Karpas-422 (cell line): ENCODE measurements at regions not wholly inside any gene's neighbourhood (a gene's known extent, or its start where the extent isn't known, plus 50 kb on each side); places are given as distances from the start of the nearest gene placed in this dataset.

Experiments
- DNase-seq: peaks from one replicate; pipeline ENCODE4 v3.0.0-alpha.2; 2015
- H2AFZ ChIP-seq: fragments of 200-600 bp; sonication (generic); 2 replicates; pipeline ENCODE4 v1.6.1; 2014; ENCODE audit warnings: antibody characterized with exemption, low read length, mixed read lengths
- H3K27ac ChIP-seq: fragments of 200-600 bp; sonication (generic); 2 replicates; pipeline ENCODE4 v1.5.1; 2014; ENCODE audit warnings: mild to moderate bottlenecking, low read length, moderate library complexity
- H3K27me3 ChIP-seq: fragments of 200-600 bp; sonication (generic); 2 replicates; pipeline ENCODE4 v1.6.1; 2014; ENCODE audit warnings: low read length, mixed read lengths
- H3K36me3 ChIP-seq: fragments of 200-600 bp; sonication (generic); 2 replicates; pipeline ENCODE4 v1.6.1; 2014; ENCODE audit warnings: low read length, mixed read lengths; ENCODE audit not compliant: insufficient read depth
- H3K4me1 ChIP-seq: fragments of 200-600 bp; sonication (generic); 2 replicates; pipeline ENCODE4 v1.6.1; 2014; ENCODE audit warnings: mild to moderate bottlenecking, low read length, mixed read lengths
- H3K4me2 ChIP-seq: fragments of 200-600 bp; sonication (generic); 2 replicates; pipeline ENCODE4 v1.6.1; 2014; ENCODE audit warnings: low read length, low read depth, mild to moderate bottlenecking; ENCODE audit not compliant: poor library complexity, severe bottlenecking
- H3K4me3 ChIP-seq: fragments of 200-600 bp; sonication (generic); 2 replicates; pipeline ENCODE4 v1.5.1; 2014; ENCODE audit warnings: mild to moderate bottlenecking, antibody characterized with exemption, low read length, mixed read lengths
- H3K79me2 ChIP-seq: fragments of 200-600 bp; sonication (generic); 2 replicates; pipeline ENCODE4 v1.6.1; 2014; ENCODE audit warnings: mild to moderate bottlenecking, low read length, mixed read lengths
- H3K9ac ChIP-seq: fragments of 200-600 bp; sonication (generic); 2 replicates; pipeline ENCODE4 v1.6.0; 2014; ENCODE audit warnings: low read length
- H3K9me2 ChIP-seq: fragments of 200-600 bp; sonication (generic), shearing (Covaris generic); replicated peaks from 2 replicates; pipeline ENCODE4 v1.6.0; 2014; ENCODE audit warnings: mild to moderate bottlenecking, low read length, moderate library complexity; ENCODE audit not compliant: insufficient read depth
- H3K9me3 ChIP-seq: fragments of 300-700, 200-600 bp; sonication (generic); 2 replicates; pipeline ENCODE4 v1.6.1; 2014; ENCODE audit warnings: low read length, mixed read lengths
- H4K20me1 ChIP-seq: fragments of 200-600 bp; sonication (generic); 2 replicates; pipeline ENCODE4 v1.6.1; 2014; ENCODE audit warnings: mild to moderate bottlenecking, antibody characterized with exemption, low read length, low read depth; ENCODE audit not compliant: insufficient read depth

- no peaks in the 10 kb centered on the region for H3K36me3 ChIP-seq
- H2AFZ ChIP-seq = no peak overlapping the region
- H3K4me1 ChIP-seq = no peaks in the 10 kb centered on the region
- H4K20me1 ChIP-seq = no peaks in the 10 kb centered on the region
- no peak overlapping the region for H3K9ac ChIP-seq
- H3K9me2 ChIP-seq = no peaks in the 10 kb centered on the region
- no peaks in the 10 kb centered on the region for H3K79me2 ChIP-seq
- no peak overlapping the region for H3K4me2 ChIP-seq
- H3K4me3 ChIP-seq = no peak overlapping the region
- no peaks in the 10 kb centered on the region for H3K27me3 ChIP-seq
- no peaks in the 10 kb centered on the region for H3K9me3 ChIP-seq
- no peak overlapping the region for H3K27ac ChIP-seq
- DNase-seq = no peak
These were observed 803.9 kb upstream of the POU3F3 start for GRCh38 chr2:104049981-104050380.

GRCh38 chr2:104050656-104051242, 803.2 kb upstream of the POU3F3 start:
- Histone ChIP-seq H3K4me3 (no peak overlapping the region), H4K20me1 (no peaks in the 10 kb centered on the region), H3K27ac (no peak overlapping the region), H2AFZ (no peak overlapping the region), H3K36me3 (no peaks in the 10 kb centered on the region), H3K4me2 (no peak overlapping the region), H3K9me2 (no peaks in the 10 kb centered on the region), H3K27me3 (no peaks in the 10 kb centered on the region), H3K9ac (no peak overlapping the region), H3K4me1 (no peaks in the 10 kb centered on the region), H3K79me2 (no peaks in the 10 kb centered on the region), H3K9me3 (no peaks in the 10 kb centered on the region; the same call in 1 of the 2 replicates)
- no peak for DNase-seq

- Histone ChIP-seq H3K9ac (no peak overlapping the region), H3K79me2 (no peaks in the 10 kb centered on the region), H3K9me3 (no peaks in the 10 kb centered on the region; the same call in 1 of the 2 replicates), H3K36me3 (no peaks in the 10 kb centered on the region), H3K27me3 (no peaks in the 10 kb centered on the region), H3K27ac (no peak overlapping the region), H3K4me3 (no peak overlapping the region), H3K4me1 (no peaks in the 10 kb centered on the region), H4K20me1 (no peaks in the 10 kb centered on the region), H3K4me2 (no peak overlapping the region), H2AFZ (no peak overlapping the region), H3K9me2 (no peaks in the 10 kb centered on the region)
- DNase-seq = no peak
These were observed 802.1 kb upstream of the POU3F3 start for GRCh38 chr2:104051766-104052165.

GRCh38 chr2:104052356-104052755, 801.6 kb upstream of the POU3F3 start:
- Histone ChIP-seq H2AFZ (no peak overlapping the region), H3K4me1 (no peaks in the 10 kb centered on the region)

GRCh38 chr2:104056451-104056850, 797.5 kb upstream of the POU3F3 start:
- Histone ChIP-seq H3K79me2 (no peaks in the 10 kb centered on the region), H2AFZ (no peak overlapping the region), H3K9me3 (no peaks in the 10 kb centered on the region; the same call in 1 of the 2 replicates), H3K27ac (no peak overlapping the region), H3K4me2 (no peak overlapping the region), H4K20me1 (no peaks in the 10 kb centered on the region), H3K9me2 (no peaks in the 10 kb centered on the region), H3K27me3 (no peaks in the 10 kb centered on the region), H3K4me3 (no peak overlapping the region), H3K9ac (no peak overlapping the region), H3K4me1 (no peaks in the 10 kb centered on the region), H3K36me3 (no peaks in the 10 kb centered on the region)
- DNase-seq = no peak

More at GRCh38 chr2:104052356-104052755, 801.6 kb upstream of the POU3F3 start:
- Histone ChIP-seq H3K9me3 (no peaks in the 10 kb centered on the region; the same call in 1 of the 2 replicates), H3K27me3 (no peaks in the 10 kb centered on the region), H4K20me1 (no peaks in the 10 kb centered on the region), H3K4me2 (no peak overlapping the region), H3K4me3 (no peak overlapping the region), H3K9me2 (no peaks in the 10 kb centered on the region), H3K9ac (no peak overlapping the region), H3K79me2 (no peaks in the 10 kb centered on the region), H3K27ac (no peak overlapping the region), H3K36me3 (no peaks in the 10 kb centered on the region)
- no peak for DNase-seq

GRCh38 chr2:104068665-104069064, 785.2 kb upstream of the POU3F3 start:
- no peaks in the 10 kb centered on the region for H4K20me1 ChIP-seq
- H2AFZ ChIP-seq = no peak overlapping the region
- no peaks in the 10 kb centered on the region for H3K79me2 ChIP-seq
- no peaks in the 10 kb centered on the region for H3K27me3 ChIP-seq
- no peak for DNase-seq
- H3K36me3 ChIP-seq = no peaks in the 10 kb centered on the region
- H3K4me3 ChIP-seq = no peak overlapping the region
- H3K4me2 ChIP-seq = no peak overlapping the region
- H3K27ac ChIP-seq = no peak overlapping the region
- H3K4me1 ChIP-seq = no peaks in the 10 kb centered on the region
- H3K9ac ChIP-seq = no peak overlapping the region
- 0 out of 2 replicates have a peak, but pooled peaks cover 3% of the 10 kb centered on the region for H3K9me3 ChIP-seq
- H3K9me2 ChIP-seq = no peaks in the 10 kb centered on the region

- Histone ChIP-seq H3K79me2 (no peaks in the 10 kb centered on the region), H3K27ac (no peak overlapping the region), H3K4me2 (no peak overlapping the region), H3K9me2 (no peaks in the 10 kb centered on the region), H4K20me1 (no peaks in the 10 kb centered on the region), H3K36me3 (no peaks in the 10 kb centered on the region), H3K27me3 (no peaks in the 10 kb centered on the region), H3K9ac (no peak overlapping the region), H3K4me3 (no peak overlapping the region), H3K4me1 (no peaks in the 10 kb centered on the region), H2AFZ (no peak overlapping the region), H3K9me3 (peaks cover 6% of the 10 kb centered on the region; the same call in 1 of the 2 replicates)
- DNase-seq = no peak
These were observed 776.3 kb upstream of the POU3F3 start for GRCh38 chr2:104077573-104077972.

- H3K27me3 ChIP-seq = no peaks in the 10 kb centered on the region
- H4K20me1 ChIP-seq = no peaks in the 10 kb centered on the region
- no peak overlapping the region for H3K4me3 ChIP-seq
- H3K4me2 ChIP-seq = no peak overlapping the region
- no peak for DNase-seq
- no peaks in the 10 kb centered on the region for H3K36me3 ChIP-seq
- H3K9ac ChIP-seq = no peak overlapping the region
- H3K9me2 ChIP-seq = no peaks in the 10 kb centered on the region
- H3K9me3 ChIP-seq = peaks cover 6% of the 10 kb centered on the region; the same call in 1 of the 2 replicates
- no peak overlapping the region for H2AFZ ChIP-seq
- H3K79me2 ChIP-seq = no peaks in the 10 kb centered on the region
- no peaks in the 10 kb centered on the region for H3K4me1 ChIP-seq
- H3K27ac ChIP-seq = no peak overlapping the region
These were observed 775.3 kb upstream of the POU3F3 start for GRCh38 chr2:104078431-104079157.
